WERI-Rb-1 (cell line): ENCODE measurements at regions not wholly inside any gene's neighbourhood (a gene's known extent, or its start where the extent isn't known, plus 50 kb on each side); places are given as distances from the start of the nearest gene placed in this dataset.

Experiments
- DNase-seq: peaks from one replicate; pipeline ENCODE4 v3.0.0-alpha.2; 2020
- H3K27ac ChIP-seq: fragments of 250-450 bp; sonication (Bioruptor Pico); 2 replicates; pipeline ENCODE4 v1.5.1; 2020; ENCODE audit warnings: mild to moderate bottlenecking, moderate library complexity
- H3K27me3 ChIP-seq: fragments of 250-450 bp; sonication (Bioruptor Pico); 2 replicates; pipeline ENCODE4 v1.5.1; 2021; ENCODE audit warnings: mild to moderate bottlenecking, low read depth, moderate library complexity; ENCODE audit not compliant: insufficient read depth, severe bottlenecking
- H3K36me3 ChIP-seq: fragments of 250-450 bp; sonication (Bioruptor Pico); 2 replicates; pipeline ENCODE4 v1.5.1; 2020; ENCODE audit warnings: mild to moderate bottlenecking, moderate library complexity
- H3K4me3 ChIP-seq: 2 replicates; pipeline ENCODE4 v1.5.1; 2011; ENCODE audit warnings: low read depth, mild to moderate bottlenecking, control low read depth, low read length
- H3K9me3 ChIP-seq: fragments of 250-450 bp; sonication (Bioruptor Pico); 2 replicates; pipeline ENCODE4 v1.5.1; 2021; ENCODE audit warnings: mild to moderate bottlenecking, moderate library complexity; ENCODE audit not compliant: severe bottlenecking
- TF ChIP-seq, protein P1 (sequence below): IDR thresholded peaks from 2 replicates; pipeline ENCODE4 v1.5.1; 2011; ENCODE audit warnings: low read depth, mild to moderate bottlenecking, control low read depth, inconsistent platforms, low read length

GRCh38 chr5:91438871-91439270 lies 55.8 kb upstream of the ARRDC3 start:
- Histone ChIP-seq H3K27ac (no peak overlapping the region), H3K27me3 (no peaks in the 10 kb centered on the region), H3K9me3 (no peaks in the 10 kb centered on the region), H3K36me3 (no peaks in the 10 kb centered on the region), H3K4me3 (no peak overlapping the region)
- no peak for DNase-seq
- TF ChIP-seq, protein P1, sequence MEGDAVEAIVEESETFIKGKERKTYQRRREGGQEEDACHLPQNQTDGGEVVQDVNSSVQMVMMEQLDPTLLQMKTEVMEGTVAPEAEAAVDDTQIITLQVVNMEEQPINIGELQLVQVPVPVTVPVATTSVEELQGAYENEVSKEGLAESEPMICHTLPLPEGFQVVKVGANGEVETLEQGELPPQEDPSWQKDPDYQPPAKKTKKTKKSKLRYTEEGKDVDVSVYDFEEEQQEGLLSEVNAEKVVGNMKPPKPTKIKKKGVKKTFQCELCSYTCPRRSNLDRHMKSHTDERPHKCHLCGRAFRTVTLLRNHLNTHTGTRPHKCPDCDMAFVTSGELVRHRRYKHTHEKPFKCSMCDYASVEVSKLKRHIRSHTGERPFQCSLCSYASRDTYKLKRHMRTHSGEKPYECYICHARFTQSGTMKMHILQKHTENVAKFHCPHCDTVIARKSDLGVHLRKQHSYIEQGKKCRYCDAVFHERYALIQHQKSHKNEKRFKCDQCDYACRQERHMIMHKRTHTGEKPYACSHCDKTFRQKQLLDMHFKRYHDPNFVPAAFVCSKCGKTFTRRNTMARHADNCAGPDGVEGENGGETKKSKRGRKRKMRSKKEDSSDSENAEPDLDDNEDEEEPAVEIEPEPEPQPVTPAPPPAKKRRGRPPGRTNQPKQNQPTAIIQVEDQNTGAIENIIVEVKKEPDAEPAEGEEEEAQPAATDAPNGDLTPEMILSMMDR, result peak; percentile 32

DNA sequence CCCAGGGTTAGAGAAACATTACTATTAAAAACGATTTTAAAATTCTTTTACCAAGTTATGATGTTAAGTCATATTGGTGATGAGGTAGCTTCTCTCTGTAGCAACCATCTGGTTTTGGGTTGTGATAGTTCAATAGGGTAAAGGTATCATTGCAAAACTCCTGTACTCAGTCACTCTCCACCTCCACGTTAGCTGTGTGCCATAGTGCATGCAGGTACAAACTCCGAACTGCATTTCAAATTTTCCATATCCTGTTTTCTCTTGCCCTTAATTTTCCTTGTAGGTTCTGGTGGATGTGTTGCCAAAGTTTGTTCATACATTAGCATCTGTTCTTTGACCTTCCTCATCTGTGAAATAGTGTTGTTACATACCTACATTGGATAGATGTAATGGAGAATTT lies 53.1 kb upstream of the ARRDC3 start:
- TF ChIP-seq, protein P1, result no peak
- no peak overlapping the region for H3K4me3 ChIP-seq
- no peak for DNase-seq

DNA sequence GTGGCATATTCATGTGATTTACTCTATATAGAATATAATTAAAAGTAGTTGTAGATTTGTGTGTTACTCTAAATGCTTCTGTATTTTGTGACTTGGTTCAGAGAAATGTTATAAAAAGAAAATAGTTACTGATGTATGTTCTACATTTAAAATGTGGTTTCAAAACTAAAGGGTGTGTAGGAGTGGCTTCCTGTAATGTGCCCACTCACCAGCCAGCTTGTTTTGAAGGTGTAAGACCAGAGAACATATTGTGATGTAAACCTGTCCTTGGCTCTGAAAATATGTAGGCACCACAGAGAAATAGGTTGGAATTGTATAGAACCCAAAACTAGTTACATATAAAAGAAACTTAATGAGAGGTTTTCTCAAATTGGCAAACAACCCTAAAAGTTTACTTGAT lies 51.2 kb upstream of the ARRDC3 start:
- no peak for DNase-seq
- Histone ChIP-seq H3K27me3 (no peaks in the 10 kb centered on the region), H3K4me3 (no peak overlapping the region), H3K36me3 (no peaks in the 10 kb centered on the region), H3K9me3 (no peaks in the 10 kb centered on the region), H3K27ac (no peak overlapping the region)
- TF ChIP-seq, protein P1, result no peak

More for the DNA sequence above, 53.1 kb upstream of the ARRDC3 start:
- Histone ChIP-seq H3K36me3 (no peaks in the 10 kb centered on the region), H3K27ac (no peak overlapping the region), H3K9me3 (no peaks in the 10 kb centered on the region), H3K27me3 (no peaks in the 10 kb centered on the region)

- H3K9me3 ChIP-seq, result no peaks in the 10 kb centered on the region
- DNase-seq, result no peak
- TF ChIP-seq, protein P1, result no peak
- H3K27ac ChIP-seq, result no peak overlapping the region
- H3K27me3 ChIP-seq, result no peaks in the 10 kb centered on the region
- H3K4me3 ChIP-seq, result no peak overlapping the region
- H3K36me3 ChIP-seq, result no peaks in the 10 kb centered on the region
These were observed 50.7 kb upstream of the ARRDC3 start for GRCh38 chr5:91433861-91434260.
